GM06990 (cell line): ENCODE measurements at regions not wholly inside any gene's neighbourhood (a gene's known extent, or its start where the extent isn't known, plus 50 kb on each side); places are given as distances from the start of the nearest gene placed in this dataset.
"Not testable (repeated sequence)": the region's sequence is repeated elsewhere in the genome, so short reads cannot be mapped to it uniquely, and the experiment has no call there.

ENCODE experiments used
- DNase-seq: peaks from one replicate; pipeline ENCODE4 v3.0.0-alpha.2; 2011; ENCODE audit not compliant: insufficient read length; ENCODE audit errors: extremely low read depth
- H3K27me3 ChIP-seq: replicated peaks from 2 replicates; pipeline ENCODE4 v1.6.0; 2011; ENCODE audit warnings: low read length; ENCODE audit not compliant: control insufficient read depth, insufficient read depth
- H3K36me3 ChIP-seq: 2 replicates; pipeline ENCODE4 v1.5.1; 2011; ENCODE audit warnings: low read length; ENCODE audit not compliant: control insufficient read depth, insufficient read depth
- H3K4me3 ChIP-seq: replicated peaks from 2 replicates; pipeline ENCODE4 v1.5.1; 2011; ENCODE audit warnings: low read depth, mild to moderate bottlenecking, control low read depth, low read length
- CTCF ChIP-seq: IDR thresholded peaks from 2 replicates; pipeline ENCODE4 v1.5.1; 2011; ENCODE audit warnings: low read length, control low read depth, mild to moderate bottlenecking, inconsistent platforms; ENCODE audit not compliant: insufficient read depth, poor library complexity, severe bottlenecking

GRCh38 chr11:97902828-97903227 lies 1117.9 kb upstream of the CNTN5 start:
- TF ChIP-seq CTCF = no peak
- no peak overlapping the region for H3K4me3 ChIP-seq
- no peak for DNase-seq
- H3K27me3 ChIP-seq = no peaks in the 10 kb centered on the region
- no peaks in the 10 kb centered on the region for H3K36me3 ChIP-seq

GRCh38 chr11:97905101-97905500 lies 1115.6 kb upstream of the CNTN5 start:
- H3K4me3 ChIP-seq = no peak overlapping the region
- no peaks in the 10 kb centered on the region for H3K27me3 ChIP-seq
- H3K36me3 ChIP-seq = no peaks in the 10 kb centered on the region
- TF ChIP-seq CTCF = no peak
- DNase-seq = no peak

DNA sequence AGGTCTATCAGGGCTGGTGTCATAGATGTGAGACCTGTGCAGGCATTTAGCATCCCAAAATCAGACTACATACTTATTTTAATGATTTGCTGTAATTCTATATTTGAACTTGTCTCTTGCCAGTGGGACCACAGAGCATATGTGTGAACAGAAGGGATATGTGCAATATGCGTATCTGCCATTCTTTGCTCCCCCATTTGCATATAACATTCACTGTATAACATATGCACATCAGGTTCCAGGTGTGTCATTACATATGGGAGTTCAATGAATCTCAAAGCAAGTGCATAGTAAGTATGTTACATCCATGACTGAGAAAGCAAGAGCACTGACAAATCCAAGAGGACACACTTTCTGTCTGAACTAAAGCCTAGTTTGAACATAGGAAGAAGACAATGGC lies 1115.1 kb upstream of the CNTN5 start:
- no peaks in the 10 kb centered on the region for H3K27me3 ChIP-seq
- no peak for TF ChIP-seq CTCF
- DNase-seq = no peak
- H3K36me3 ChIP-seq = no peaks in the 10 kb centered on the region
- no peak overlapping the region for H3K4me3 ChIP-seq

DNA sequence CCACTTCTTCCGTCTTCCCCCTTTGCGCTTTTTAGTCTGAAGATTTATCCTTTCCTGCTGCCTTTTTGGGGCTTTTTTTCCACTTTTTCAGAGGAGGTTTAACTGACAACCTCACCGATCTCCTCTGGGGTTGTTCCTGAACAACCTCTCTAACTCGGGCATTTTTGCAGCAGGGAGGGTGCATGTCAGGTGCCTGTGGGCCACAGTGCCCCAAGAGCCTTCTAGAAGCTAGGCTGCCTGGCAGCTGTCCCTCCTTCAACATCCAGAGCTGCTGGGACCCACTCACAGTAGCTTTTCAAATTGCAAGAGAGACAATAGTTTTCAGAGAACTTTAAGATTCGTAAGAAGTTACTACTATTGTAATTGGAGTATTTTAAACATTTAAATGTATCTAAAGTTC lies 1112.4 kb upstream of the CNTN5 start:
- DNase-seq = no peak
- H3K4me3 ChIP-seq = no peak overlapping the region
- no peak for TF ChIP-seq CTCF
- H3K27me3 ChIP-seq = no peaks in the 10 kb centered on the region
- H3K36me3 ChIP-seq = no peaks in the 10 kb centered on the region

- H3K36me3 ChIP-seq = no peaks in the 10 kb centered on the region
- no peak for TF ChIP-seq CTCF
- no peak overlapping the region for H3K4me3 ChIP-seq
- H3K27me3 ChIP-seq = no peaks in the 10 kb centered on the region
- no peak for DNase-seq
Measured at GRCh38 chr11:97909614-97910399, 1110.9 kb upstream of the CNTN5 start.

GRCh38 chr11:97912629-97913028 lies 1108.1 kb upstream of the CNTN5 start:
- no peaks in the 10 kb centered on the region for H3K27me3 ChIP-seq
- no peak overlapping the region for H3K4me3 ChIP-seq
- no peak for TF ChIP-seq CTCF
- H3K36me3 ChIP-seq = no peaks in the 10 kb centered on the region
- no peak for DNase-seq

DNA sequence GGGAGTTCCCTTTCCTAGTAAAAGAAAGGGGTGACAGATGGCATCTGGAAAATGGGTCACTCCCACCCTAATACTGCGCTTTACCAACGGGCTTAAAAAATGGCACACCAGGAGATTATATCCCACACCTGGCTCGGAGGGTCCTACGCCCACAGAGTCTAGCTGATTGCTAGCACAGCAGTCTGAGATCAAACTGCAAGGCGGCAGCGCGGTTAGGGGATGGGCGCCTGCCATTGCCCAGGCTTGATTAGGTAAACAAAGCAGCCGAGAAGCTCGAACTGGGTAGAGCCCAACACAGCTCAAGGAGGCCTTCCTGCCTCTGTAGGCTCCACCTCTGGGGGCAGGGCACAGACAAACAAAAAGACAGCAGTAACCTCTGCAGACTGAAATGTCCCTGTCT lies 1097.8 kb upstream of the CNTN5 start:
- H3K4me3 ChIP-seq, DNase-seq, H3K27me3 ChIP-seq, H3K36me3 ChIP-seq: not testable (repeated sequence)
